Progenitor cell of endocrine pancreas (in vitro differentiated cells): ENCODE measurements at regions not wholly inside any gene's neighbourhood (a gene's known extent, or its start where the extent isn't known, plus 50 kb on each side); places are given as distances from the start of the nearest gene placed in this dataset.

Experiments
- DNase-seq: peaks from one replicate; pipeline ENCODE4 v3.0.0; 2021; ENCODE audit warnings: low spot score; ENCODE audit not compliant: unreplicated experiment
- H3K27ac Mint-ChIP-seq: 2 replicates; pipeline ENCODE4 v1.8.0; 2021; ENCODE audit warnings: mild to moderate bottlenecking, moderate library complexity, mixed read lengths
- H3K27me3 Mint-ChIP-seq: 2 replicates; pipeline ENCODE4 v1.8.0; 2021; ENCODE audit warnings: mixed read lengths
- H3K36me3 Mint-ChIP-seq: 2 replicates; pipeline ENCODE4 v1.8.0; 2022; ENCODE audit warnings: mixed read lengths; ENCODE audit not compliant: insufficient read depth
- H3K4me1 Mint-ChIP-seq: 2 replicates; pipeline ENCODE4 v1.8.0; 2021; ENCODE audit warnings: low read depth, mixed read lengths
- H3K4me3 Mint-ChIP-seq: 2 replicates; pipeline ENCODE4 v1.8.0; 2021; ENCODE audit warnings: low read depth, mild to moderate bottlenecking, moderate library complexity, mixed read lengths
- H3K9me3 Mint-ChIP-seq: 2 replicates; pipeline ENCODE4 v1.8.0; 2021; ENCODE audit warnings: low read depth, mixed read lengths
- TF ChIP-seq, protein P1 (sequence below): fragments of 200-600 bp; sonication (generic); IDR thresholded peaks from one replicate; pipeline ENCODE4 v1.5.0; 2021; ENCODE audit warnings: antibody characterized with exemption, mild to moderate bottlenecking; ENCODE audit not compliant: unreplicated experiment

DNA sequence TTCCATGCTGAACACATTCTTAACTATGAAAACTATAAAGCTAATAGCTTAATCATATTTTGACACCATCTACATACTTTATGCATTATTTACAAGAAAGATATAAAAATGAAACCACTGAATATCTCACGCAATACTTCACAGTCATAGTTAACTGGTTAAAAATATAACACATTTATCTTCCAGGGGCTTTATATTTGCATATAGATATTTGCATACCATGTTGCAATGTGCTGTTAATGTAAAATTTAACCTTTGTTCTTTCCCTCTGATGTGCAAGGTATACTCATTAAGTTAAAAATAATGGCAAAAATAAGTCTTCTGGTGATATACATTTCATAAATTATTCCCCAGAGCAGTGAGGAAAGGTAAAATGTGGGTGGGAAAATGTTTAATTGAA, 76.9 kb upstream of the MGMT start:
- Mint-ChIP-seq H3K4me1 (no peaks in the 10 kb centered on the region), H3K27me3 (peaks cover 38% of the 10 kb centered on the region), H3K9me3 (no peaks in the 10 kb centered on the region), H3K36me3 (no peaks in the 10 kb centered on the region), H3K4me3 (no peak overlapping the region), H3K27ac (no peak overlapping the region)
- no peak for DNase-seq
- TF ChIP-seq, protein P1, sequence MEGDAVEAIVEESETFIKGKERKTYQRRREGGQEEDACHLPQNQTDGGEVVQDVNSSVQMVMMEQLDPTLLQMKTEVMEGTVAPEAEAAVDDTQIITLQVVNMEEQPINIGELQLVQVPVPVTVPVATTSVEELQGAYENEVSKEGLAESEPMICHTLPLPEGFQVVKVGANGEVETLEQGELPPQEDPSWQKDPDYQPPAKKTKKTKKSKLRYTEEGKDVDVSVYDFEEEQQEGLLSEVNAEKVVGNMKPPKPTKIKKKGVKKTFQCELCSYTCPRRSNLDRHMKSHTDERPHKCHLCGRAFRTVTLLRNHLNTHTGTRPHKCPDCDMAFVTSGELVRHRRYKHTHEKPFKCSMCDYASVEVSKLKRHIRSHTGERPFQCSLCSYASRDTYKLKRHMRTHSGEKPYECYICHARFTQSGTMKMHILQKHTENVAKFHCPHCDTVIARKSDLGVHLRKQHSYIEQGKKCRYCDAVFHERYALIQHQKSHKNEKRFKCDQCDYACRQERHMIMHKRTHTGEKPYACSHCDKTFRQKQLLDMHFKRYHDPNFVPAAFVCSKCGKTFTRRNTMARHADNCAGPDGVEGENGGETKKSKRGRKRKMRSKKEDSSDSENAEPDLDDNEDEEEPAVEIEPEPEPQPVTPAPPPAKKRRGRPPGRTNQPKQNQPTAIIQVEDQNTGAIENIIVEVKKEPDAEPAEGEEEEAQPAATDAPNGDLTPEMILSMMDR: no peak

DNA sequence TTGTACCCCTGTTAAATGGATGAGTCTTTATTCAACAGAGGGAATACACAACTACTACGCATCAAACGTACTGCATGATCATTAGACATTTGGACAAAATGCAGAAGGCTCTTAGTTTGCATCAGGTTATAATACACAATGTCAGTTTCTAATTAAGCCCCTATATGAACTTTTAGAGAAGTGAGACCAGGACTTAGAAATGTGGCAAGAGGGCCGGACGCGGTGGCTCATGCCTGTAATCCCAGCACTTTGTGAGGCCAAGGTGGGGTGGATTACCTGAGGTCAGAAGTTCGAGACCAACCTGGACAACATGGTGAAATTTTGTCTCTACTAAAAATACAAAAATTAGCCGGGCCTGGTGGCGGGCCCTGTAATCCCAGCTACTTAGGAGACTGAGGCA, 76.3 kb upstream of the MGMT start:
- TF ChIP-seq, protein P1: no peak
- Mint-ChIP-seq H3K4me3 (no peak overlapping the region), H3K36me3 (no peaks in the 10 kb centered on the region), H3K27ac (no peak overlapping the region), H3K27me3 (peaks cover 36% of the 10 kb centered on the region), H3K4me1 (peaks cover under 1% of the 10 kb centered on the region), H3K9me3 (no peaks in the 10 kb centered on the region)
- no peak for DNase-seq

DNA sequence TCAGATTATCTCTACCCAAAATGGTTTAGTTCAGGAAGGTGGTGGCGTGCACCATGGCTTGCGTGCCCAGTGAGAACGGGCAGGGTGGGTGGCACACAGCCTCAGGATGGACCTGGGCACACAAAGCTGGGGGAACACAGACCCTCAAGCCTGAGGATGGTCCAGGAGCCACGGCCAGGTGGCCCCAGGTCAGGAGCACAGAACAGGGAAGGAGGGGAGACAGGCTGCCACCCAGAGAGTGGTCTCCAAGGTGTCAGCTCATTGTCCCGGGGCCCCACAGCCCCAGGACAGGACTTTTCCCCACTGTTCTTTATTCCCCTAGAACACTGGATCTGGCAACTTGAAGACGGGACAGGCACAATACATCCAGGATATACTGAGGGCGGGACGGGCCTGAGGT, 75.6 kb upstream of the MGMT start:
- H3K4me1 Mint-ChIP-seq: peaks cover 8% of the 10 kb centered on the region
- H3K36me3 Mint-ChIP-seq: no peaks in the 10 kb centered on the region
- TF ChIP-seq, protein P1: no peak
- no peak overlapping the region for H3K4me3 Mint-ChIP-seq
- no peaks in the 10 kb centered on the region for H3K9me3 Mint-ChIP-seq
- DNase-seq: no peak
- peaks cover 42% of the 10 kb centered on the region for H3K27me3 Mint-ChIP-seq
- no peak overlapping the region for H3K27ac Mint-ChIP-seq

DNA sequence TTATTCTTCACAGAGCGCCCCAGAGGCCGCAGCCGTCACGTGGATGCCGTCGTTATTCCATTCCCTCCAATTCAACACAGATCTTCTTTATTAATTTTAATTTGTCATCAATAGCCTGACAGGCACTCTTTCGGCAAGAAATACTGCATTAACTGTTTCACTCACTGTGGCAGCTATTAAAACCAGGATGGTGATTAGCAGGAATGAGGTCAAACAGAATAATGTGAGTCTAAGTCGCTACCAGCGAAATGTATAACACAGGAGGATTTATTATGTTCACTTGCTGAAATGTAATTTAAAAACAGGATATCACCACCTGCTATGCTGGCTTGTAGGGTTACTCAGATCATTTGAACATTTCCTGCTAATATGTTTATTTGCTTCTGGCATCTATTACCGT, 74.2 kb upstream of the MGMT start:
- no peak for DNase-seq
- Mint-ChIP-seq H3K27me3 (peaks cover 45% of the 10 kb centered on the region), H3K9me3 (no peaks in the 10 kb centered on the region), H3K4me3 (no peak overlapping the region), H3K27ac (no peak overlapping the region), H3K4me1 (peaks cover 10% of the 10 kb centered on the region), H3K36me3 (no peaks in the 10 kb centered on the region)
- TF ChIP-seq, protein P1: no peak

DNA sequence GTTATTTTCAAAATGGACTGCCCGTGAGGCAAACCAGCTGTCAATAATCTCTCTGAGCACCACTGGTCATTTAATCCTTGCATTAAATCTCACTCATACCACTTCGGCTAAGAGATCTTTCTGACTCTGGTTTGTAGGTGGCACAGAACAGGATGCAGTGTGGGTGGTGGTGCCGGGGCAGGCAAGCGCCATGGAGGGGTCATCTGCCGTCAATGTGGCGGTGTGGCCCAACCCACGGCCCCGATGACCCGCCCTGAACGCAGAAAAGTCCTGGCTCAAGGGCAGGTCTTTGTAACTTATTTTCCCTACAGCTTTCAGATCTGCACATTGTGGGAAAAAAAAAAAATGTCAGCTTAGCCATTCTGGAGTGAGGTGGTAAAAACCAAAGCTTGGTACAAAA, 73.2 kb upstream of the MGMT start:
- peaks cover 10% of the 10 kb centered on the region for H3K4me1 Mint-ChIP-seq
- peaks cover 43% of the 10 kb centered on the region for H3K27me3 Mint-ChIP-seq
- DNase-seq: no peak
- TF ChIP-seq, protein P1: no peak
- H3K36me3 Mint-ChIP-seq: no peaks in the 10 kb centered on the region
- no peaks in the 10 kb centered on the region for H3K9me3 Mint-ChIP-seq
- no peak overlapping the region for H3K4me3 Mint-ChIP-seq
- H3K27ac Mint-ChIP-seq: no peak overlapping the region
